HG02623 (cell line): ENCODE measurements at regions not wholly inside any gene's neighbourhood (a gene's known extent, or its start where the extent isn't known, plus 50 kb on each side); places are given as distances from the start of the nearest gene placed in this dataset.

ENCODE experiments used
- ATAC-seq: cut with Tn5 transposase; IDR thresholded peaks from one replicate; pipeline ENCODE4 v1.9.1; 2021; ENCODE audit warnings: moderate library complexity; ENCODE audit not compliant: unreplicated experiment

DNA sequence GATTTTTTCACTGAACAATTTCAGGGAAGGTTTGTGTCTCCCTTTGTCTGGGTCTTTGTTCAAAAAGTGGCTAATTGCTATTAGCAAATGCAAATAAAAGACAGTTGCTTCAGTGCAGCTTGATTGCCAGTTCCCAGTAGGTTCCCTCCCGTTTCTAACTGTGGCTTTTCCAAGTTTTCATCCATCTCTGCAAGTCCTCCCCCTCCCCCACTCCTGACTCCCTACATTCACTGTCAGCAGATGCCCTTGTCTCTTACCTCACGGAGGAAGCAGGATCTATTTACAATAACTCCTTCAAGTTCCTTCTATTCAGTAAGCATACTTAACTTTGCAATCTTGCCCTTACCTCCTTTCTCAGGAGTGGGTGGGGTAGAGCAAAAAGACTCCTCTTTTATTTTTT, 55.4 kb upstream of the SCEL start:
- no peak for ATAC-seq

DNA sequence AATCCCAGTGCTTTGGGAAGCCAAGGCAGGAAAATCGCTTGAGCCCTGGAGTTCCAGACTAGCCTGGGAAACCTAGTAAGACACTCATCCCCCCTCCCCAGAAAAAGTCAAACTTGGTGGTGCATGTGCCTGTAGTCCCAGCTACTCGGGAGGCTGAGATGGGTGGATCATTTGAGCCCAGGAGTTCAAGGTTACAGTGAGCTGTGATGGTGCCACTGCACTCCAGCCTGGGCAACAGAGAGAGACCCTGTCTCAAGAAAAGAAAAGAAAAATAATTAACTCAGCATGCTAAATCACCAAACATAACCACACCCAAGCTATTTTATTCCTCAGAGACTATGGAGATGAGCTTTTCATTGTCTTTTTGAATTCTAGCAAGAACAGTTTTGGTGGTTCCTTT, 56.2 kb upstream of the SCEL start:
- no peak for ATAC-seq

DNA sequence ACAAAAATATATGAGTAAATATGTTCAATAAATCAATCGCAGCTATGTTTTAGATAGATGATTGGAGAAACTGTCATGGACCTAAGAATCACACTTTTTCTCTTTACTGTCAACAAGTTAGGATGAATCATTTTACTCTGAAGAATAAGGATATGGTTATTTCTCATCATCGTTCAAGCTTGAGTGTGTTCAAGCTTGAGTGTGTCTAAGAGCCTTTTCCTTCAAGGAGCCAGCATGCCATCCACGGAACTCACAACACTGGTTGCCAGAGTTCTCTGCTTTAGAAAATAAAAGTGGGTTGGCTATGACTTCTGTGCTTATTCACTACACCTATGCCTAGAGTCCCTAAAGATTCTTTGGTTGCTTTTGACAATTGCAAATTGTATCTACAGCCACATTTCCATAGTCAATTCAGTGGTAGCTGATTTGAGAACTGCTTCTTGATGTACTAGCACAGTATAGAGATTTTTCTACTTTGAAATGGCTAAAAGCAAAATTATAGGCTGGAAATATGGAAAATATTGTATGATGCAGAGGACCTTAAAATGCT, 58.1 kb upstream of the SCEL start:
- no peak for ATAC-seq

DNA sequence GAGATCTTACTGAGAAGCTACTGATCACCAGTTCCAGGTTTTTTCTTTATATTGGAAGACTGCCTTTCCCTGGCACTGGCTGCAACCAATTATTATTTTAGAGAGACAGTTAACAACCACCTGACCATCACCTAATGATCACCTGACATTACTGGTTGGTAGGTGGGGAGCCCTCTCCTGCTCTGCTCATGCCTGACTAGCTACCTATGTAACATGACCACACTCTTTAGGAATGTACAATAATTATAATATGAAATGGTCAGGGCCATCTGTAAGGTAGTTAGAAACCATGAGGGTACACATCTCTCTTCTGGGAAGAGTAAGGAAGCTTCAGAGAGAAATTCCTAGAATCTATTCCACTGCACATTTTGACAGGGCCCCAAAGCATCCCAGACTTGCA, 59.0 kb upstream of the SCEL start:
- no peak for ATAC-seq

DNA sequence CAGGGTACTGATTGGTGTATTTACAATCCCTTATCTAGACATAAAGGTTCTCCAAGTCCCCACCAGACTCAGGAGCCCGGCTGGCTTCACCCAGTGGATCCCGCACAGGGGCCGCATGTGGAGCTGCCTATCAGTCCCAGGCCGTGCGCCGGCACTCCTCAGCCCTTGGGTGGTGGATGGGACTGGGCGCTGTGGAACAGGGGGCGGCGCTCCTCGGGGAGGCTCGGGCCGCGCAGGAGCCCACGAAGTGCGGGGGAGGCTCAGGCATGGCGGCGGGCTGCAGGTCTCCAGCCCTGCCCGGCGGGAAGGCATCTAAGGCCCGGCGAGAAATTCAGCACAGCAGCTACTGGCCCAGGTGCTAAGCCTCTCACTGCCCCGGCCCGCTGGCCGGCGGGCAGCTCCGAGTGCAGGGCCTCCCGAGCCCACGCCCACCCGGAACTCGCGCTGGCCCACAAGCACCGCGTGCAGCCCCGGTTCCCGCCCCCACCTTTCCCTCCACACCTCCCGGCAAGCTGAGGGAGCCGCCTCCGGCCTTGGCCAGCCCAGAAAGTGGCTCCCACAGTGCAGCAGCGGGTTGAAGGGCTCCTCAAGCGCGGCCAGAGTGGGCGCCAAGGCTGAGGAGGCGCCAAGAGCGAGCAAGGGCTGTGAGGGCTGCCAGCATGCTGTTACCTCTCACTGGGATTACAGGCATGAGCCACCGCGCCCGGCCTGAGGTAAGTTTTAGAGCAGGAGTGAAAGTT, 60.0 kb upstream of the SCEL start:
- ATAC-seq: no peak

DNA sequence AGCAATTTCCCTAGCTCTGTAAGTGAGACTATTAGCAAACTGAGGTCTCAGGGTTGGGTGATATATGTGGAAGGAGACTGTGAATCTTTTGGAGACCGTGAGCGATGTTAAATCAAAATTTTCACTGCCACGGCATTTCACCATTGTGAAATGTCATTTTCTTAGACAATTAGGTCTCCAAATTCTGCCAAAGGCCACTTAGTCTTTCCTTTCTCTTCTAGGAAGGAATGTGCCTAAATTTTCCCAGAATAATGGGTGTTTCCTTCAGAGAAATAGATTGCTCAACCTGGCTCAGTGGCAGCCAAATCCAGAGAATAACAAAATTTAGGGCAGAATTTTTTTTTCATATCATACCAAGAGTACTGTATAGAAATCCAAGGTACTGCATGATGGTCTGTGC, 64.5 kb upstream of the SCEL start:
- ATAC-seq: no peak

DNA sequence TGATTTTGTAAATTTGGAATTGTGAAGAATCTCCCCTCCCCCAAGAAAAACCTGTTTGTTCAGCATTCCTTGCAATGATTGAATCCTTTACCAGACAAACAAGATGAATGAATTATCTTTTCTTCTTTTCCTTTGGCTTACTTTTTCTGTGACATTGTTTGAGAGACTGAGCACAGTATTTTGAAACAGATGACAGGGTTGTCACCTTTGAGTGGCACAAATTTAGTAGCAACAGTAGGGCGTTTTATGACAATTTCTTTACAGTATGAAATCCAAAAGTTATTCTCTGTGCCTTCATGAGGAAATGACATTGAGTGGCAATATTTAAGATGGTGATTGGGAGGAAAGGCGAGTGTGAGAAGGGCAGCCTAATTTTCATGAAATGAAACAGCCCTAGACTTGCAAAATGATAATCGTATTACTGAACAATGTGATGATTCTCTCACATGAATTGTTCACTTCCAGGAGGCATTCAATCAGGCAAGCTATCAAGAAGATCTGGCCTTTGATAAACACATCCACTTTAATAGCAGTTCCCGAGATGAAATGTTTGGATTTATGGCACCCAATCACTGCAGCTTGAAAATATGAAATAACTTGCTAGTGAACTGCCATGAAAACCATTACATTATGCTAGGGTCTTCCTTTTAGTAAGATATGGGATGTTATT, 68.6 kb upstream of the SCEL start:
- no peak for ATAC-seq

DNA sequence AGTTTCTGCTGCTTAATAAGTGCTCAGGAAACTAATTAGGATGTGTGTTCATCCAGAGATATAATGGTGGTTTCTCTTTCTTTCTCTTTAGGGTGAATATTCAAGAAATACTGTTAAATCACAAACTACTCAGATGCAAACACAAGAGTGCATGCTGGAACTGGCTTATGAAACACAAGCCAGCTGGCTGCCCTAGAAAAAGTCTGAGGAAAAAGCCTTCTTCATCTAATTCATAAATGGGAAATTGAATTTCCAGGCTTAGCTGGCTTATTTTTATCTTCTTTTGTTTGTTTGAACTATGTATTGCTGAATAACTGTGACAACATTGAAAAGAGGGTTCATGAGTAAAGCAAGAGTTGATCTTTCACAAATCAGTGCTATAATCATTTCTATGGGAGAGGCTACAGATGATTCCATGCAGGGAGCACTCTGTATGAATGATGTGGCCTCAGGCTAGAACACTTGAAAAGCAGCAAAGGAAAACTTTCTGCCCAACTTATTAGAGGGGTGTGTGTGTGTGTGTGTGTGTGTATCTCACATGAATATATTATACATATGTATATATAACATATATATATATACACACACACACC, 69.8 kb upstream of the SCEL start:
- ATAC-seq: no peak

DNA sequence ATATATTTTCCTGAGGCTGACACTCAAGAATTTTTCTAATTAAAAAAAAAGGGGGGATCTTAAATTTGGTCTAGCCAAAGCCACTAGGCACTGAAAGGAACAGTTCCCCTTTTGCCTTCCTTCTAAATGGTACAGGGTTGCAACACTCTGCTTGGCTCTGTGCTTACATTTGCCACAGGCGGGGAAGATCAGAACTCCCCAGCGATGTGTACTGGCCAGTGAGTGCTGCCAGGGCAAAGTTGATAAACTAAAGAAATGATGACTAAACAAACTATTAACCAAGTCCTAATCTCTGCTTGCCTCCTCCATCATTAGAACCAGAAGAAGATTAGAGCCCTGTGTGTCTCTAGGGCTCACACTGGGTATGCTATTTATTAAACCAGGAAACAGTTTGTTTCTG, 75.3 kb upstream of the SCEL start:
- ATAC-seq: peak; percentile 85

DNA sequence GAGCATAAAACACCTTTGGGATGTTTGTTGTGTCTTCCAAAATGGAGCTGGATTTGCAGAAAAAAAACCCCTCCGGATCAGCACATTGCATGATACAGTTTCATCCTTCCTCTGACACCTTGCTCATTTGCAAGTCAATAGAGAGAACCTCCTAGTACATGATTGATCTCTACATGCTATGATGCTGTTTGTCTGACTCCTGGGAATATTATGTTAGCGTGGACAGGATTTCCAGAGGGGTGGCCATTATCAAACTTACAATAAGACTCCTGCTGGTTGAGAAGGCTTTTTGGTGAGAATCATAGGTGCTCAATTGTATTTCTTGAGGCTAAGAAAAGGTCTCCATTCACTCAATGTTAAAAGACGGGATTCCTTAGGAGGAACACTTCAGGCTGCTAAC, 75.9 kb upstream of the SCEL start:
- no peak for ATAC-seq

DNA sequence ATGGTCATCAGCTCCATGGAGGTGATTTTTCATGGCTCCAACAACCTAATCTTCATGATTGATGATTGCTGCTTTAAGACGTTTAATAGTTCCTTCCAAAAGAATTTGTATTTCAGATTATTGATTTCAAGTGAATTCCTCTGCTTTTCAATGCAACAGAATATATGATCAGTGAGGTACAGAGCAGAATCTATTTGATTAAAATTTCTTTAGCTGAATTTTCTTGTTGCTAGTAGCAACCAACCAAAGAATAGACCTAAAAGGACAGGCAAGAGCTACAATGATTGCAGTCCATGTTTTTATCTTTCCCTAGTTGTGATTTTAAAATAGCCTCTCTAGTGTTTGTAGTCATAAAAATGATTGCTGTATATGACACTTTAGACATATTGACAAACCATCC, 76.8 kb upstream of the SCEL start:
- no peak for ATAC-seq

DNA sequence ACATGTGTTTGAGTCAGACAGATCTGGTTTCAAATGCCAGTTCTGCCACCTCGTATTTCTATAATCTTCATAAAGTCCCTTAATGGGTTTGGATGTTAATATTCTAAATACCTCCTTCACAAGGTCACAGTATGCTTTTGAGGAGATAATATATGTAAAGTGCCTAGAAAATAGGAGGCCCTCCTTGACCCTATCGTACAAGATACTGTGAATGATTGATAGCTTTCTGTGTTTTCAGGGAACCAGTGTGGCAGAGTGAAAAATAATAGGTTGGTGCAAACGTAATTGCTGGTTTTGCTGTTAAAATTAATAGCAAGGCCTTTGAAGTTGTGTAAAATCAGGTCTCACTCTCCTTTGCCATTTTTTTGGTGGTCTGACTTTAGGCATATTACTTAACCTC, 77.5 kb upstream of the SCEL start:
- ATAC-seq: no peak

DNA sequence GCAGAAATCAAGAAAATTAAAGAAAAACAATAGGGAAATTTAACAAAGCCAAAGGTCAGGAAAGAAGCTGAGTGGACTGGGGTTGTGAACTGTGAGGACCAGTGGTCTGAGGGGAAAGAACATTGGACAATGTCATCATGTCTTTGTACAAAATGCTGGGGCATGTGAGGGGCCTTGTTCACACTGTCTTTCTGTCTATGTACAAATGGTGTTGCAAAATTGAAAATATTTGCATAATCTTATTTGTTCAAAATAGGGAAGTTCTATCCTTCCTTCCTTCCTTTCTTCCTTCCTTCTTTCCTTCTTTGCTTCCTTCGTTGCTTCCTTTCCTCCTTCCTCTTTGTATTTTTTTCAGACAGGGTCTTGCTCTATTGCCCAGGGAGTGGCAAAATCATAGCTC, 79.2 kb upstream of the SCEL start:
- no peak for ATAC-seq

DNA sequence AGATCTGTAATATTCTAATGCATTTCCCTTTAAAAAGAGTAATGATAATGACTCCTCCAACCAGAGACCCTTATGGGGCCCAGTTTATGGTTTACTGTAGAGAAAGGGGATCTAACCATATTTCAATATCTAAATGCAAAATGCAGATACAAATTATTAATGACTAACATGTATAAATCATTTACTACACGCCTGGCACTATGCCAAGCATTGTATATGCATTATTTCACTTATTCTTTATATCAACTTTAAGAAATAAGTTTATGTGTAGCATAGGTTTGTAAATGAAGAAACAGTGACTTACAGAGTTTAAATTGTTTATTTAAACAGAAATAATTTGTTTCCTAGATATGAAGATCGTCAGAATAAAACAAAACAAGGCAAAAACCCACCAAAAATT, 86.2 kb upstream of the SCEL start:
- ATAC-seq: no peak

DNA sequence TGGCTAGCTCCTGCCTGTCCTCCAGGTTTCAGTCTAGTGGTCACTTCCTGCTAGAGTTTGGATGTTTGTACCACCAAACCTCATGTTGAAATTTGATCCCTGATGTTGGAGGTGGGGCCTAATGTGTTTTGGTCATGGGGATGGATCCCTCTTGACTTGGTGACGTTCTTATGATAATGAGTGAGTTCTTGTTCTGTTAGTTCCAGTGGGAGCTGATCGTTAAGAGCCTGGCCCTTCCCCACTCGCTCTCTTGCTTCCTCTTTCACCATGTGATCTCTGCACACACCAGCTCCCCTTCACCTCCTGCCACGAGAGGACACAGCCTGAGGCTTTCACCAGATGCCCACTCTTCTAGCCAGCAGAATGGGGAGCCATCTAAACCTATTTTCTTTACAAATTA, 86.8 kb upstream of the SCEL start:
- no peak for ATAC-seq

DNA sequence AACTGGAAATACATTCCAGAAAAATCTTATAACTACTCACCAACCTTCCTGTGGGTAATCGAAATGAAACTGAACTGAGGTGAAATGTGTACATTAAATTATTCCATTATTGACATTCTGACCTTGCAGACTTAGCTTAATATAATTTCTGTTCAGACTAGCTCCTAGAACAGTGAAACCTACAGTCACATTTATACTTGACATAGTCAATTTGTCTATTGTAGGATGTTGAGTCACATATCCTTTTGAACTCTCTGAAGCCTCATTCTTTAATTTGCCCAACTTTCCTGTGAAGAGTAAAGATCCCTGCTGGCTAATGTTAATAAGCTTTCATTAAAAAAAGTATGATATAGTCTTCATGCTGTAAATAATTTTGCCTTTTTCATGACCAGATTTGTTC, 92.0 kb upstream of the SCEL start:
- ATAC-seq: no peak

DNA sequence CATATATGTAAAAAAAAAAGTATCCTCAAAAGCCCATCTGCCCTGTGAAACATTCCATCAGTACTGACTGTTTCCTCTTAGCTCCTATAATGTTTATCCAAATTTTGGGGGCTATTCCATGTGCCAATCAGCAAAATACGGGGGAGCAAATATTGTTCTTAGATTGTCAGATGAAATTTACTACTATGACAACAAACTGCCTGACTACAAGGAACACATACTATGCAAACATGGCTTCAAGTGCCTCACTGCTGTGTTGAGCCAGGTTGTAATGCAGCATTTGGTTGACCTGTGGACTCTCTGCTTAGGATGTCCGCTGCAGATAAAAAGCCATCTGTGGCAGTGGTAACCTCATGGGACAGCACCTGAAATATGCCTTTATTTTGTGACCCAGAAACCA, 98.2 kb upstream of the SCEL start:
- ATAC-seq: no peak

DNA sequence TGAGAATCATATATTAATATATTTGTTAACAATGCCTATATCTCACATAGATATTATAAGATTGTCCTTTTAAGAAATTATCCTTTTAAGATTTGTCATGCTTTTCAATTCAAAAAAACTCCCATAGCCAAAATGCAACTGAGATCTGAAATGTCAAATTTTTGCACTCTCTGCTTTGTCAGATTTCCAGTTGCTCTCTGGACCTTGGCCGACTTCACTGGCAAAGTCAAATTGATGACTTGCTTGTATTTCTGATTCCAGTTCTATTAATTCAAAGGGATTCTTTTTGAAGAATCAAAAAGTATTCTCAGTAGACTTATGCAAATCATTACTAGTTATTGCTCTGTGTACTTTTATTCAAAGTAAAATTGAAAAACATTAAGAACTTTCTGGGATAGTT, 101.2 kb upstream of the SCEL start:
- no peak for ATAC-seq

DNA sequence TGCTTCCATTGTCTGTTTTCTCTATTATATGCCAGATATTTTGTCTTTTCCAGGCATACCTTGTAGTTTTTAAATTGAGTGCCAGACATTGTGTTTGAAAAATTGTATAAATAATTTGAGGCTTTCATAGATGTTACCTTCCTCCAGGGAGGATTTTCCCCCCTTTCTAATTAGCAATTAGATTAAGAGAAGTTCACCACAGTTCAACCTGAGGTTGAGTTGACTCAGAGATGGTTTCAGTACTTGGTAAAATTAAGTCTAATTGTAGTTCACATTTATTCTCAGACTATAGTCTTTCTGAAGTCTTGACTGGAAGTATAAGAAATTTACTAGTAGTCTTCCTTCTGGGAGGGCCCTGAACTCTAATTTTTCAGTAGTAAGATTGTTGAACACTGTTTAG, 104.1 kb upstream of the SCEL start:
- no peak for ATAC-seq

DNA sequence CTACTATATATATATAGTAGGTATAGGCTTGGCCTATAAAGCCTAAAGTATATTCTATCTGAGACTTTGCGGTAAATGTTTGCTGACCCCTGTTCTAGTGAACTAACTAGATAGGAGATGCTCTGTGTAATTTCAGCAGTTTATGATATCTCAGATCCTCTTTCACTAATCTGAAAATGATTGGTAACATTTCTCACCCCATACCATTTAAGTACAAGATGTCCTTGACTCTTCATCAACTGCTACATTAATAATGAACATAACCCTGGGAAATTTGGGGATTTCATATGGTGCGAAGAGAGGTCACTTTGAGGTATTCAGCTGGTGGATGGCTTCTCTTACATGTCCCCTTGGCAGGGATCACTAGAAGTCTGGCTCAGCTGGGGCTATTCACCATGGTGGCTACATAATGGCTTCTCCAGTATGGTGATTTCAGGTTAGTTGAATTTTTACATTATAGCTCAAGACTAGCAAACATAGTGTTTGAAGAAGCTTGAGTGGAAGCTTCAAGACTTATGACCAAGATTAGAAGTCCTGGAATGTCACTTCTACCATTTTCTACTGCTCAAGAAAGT, 103.6 kb upstream of the MYCBP2 start:
- no peak for ATAC-seq

DNA sequence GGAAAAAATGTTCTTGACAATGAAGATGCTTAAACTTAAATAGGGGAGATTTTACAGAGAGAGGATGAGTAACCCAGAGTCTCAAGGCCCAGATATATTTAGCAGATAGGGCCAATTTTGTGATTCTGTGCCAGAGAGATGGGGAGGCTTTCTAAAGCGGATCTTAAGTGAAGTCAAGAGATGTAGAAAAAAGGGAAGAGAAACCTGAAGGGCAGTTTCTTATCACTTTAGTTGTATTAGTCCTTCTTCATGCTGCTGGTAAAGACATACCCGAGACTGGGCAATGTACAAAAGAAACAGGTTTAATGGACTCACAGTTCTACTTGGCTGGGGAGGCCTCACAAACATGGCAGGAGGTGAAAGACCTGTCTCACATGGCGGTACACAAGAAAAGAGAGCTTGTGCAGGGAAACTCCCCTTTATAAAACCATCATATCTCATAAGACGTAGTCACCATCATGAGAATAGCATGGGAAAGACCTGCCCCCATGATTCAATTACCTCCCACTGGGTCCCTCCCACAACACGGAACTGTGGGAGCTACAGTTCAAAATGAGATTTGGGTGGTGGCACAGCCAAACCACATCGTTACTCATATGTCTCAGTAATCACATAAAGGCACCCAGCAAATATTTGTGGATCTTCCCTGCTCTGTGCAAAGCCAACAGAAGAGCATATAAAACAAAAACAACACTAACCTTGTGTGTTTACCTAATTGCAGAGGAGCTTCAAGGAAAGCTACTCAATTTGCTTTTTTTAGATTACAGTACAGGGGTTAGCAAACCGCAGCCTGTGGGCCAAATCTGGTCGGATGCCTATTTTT, 102.6 kb upstream of the MYCBP2 start:
- peak; percentile 64 for ATAC-seq
